Neural progenitor cell (in vitro differentiated cells): ENCODE measurements at regions not wholly inside any gene's neighbourhood (a gene's known extent, or its start where the extent isn't known, plus 50 kb on each side); places are given as distances from the start of the nearest gene placed in this dataset.

ENCODE experiments used
- EZH2 ChIP-seq: fragments of 200-600 bp; sonication (generic); IDR thresholded peaks from 2 replicates; pipeline ENCODE4 v1.6.1; 2017; ENCODE audit warnings: antibody characterized with exemption, mild to moderate bottlenecking, moderate library complexity
- TF ChIP-seq, protein P1 (sequence below): fragments of 200-600 bp; sonication (generic); IDR thresholded peaks from 2 replicates; pipeline ENCODE4 v1.5.1; 2017; ENCODE audit warnings: antibody characterized with exemption, mild to moderate bottlenecking

DNA sequence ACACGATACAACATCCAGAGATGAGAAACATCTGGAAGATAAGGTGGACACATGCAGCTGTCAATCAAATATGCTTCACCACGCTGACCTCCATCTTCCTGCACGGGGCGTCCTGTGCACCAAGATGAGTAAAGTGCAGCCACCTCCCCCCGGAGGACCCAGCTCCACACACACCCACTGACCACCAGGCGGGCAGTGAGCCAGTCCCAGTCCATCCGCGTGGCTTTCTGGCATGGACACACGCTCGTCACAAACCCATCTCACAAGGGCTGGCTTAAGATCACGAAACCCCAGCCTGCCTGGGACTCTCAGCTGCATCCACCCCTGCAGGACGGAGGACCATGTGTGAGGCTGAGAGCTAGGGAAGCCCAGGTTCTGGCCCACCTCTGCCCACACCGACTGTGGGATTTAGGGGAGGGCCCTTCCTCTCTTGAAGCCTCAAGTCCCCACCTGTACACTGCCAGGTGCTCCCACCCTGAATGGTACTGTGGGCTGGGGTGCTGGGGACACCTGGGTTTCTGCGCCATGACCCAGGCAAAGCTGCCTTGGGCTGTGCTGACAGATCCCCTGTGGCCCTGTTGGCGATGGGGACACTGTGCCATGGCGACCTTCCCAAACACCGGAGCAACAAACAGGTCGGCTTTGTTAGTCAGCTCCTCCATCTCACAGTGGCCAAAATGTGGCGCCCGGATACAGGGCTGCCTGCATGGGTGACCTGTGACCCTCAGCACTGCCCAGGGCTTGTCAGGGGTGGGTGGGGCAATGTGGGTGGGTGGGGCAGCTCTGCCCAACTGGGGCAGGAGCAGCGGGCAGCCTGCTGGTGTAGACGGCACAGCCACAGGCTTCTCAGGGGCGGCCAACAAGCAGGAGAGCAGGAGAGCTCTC, 629.0 kb downstream of the TBC1D22A start:
- TF ChIP-seq, protein P1, sequence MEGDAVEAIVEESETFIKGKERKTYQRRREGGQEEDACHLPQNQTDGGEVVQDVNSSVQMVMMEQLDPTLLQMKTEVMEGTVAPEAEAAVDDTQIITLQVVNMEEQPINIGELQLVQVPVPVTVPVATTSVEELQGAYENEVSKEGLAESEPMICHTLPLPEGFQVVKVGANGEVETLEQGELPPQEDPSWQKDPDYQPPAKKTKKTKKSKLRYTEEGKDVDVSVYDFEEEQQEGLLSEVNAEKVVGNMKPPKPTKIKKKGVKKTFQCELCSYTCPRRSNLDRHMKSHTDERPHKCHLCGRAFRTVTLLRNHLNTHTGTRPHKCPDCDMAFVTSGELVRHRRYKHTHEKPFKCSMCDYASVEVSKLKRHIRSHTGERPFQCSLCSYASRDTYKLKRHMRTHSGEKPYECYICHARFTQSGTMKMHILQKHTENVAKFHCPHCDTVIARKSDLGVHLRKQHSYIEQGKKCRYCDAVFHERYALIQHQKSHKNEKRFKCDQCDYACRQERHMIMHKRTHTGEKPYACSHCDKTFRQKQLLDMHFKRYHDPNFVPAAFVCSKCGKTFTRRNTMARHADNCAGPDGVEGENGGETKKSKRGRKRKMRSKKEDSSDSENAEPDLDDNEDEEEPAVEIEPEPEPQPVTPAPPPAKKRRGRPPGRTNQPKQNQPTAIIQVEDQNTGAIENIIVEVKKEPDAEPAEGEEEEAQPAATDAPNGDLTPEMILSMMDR: no peak
- no peak for TF ChIP-seq EZH2
